Embryonic facial prominence (tissue), 1 donor: ENCODE measurements at regions not wholly inside any gene's neighbourhood (a gene's known extent, or its start where the extent isn't known, plus 50 kb on each side); places are given as distances from the start of the nearest gene placed in this dataset.
"Not testable (repeated sequence)": the region's sequence is repeated elsewhere in the genome, so short reads cannot be mapped to it uniquely, and the experiment has no call there.

ENCODE experiments used
- DNase-seq: peaks from one replicate; pipeline ENCODE4 v3.0.0-alpha.2; 2016; ENCODE audit errors: extremely low spot score

DNA sequence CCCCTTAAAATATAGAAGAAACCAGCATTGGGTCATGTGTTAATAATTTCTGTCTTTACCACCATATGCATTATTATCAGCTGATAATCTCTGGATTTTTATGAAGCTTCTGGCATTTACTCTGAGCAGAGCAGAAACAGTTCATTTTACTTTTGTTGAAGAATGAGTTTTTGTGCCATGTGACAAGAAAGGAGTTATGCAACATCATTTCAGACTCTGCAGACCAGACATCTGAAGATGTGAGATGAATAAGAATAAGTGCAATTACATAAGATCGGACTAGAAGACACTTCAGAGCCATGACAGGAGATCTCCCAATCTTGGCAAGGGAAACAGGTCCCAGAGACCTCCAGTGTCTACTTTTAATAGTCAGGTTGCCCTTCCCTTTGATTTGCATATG lies 869.4 kb upstream of the VRK2 start:
- no peak for DNase-seq

DNA sequence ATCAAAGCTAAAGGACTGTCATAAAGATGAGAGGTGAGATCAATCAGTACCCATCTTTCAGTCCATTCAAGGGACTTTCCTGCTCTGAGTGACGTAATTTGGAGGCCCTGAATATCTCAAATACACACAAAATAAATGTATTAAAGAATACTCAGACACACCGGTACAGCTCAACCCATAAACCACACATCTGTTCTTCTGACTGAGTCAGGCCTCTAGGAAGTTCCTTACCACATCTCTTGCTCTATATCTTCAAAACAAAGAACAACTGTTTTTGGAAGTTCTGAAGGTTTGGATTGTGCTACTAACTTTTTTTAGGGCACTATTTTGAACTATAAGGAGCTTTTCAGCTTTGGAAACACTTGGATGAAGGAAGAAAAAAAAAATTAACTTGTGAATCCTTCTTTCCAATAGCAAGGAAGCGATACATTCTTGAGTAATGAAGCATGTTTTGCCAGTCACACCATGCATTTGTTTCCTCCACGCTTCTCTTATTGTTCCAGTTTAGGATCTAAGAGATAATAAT lies 866.5 kb upstream of the VRK2 start:
- no peak for DNase-seq

DNA sequence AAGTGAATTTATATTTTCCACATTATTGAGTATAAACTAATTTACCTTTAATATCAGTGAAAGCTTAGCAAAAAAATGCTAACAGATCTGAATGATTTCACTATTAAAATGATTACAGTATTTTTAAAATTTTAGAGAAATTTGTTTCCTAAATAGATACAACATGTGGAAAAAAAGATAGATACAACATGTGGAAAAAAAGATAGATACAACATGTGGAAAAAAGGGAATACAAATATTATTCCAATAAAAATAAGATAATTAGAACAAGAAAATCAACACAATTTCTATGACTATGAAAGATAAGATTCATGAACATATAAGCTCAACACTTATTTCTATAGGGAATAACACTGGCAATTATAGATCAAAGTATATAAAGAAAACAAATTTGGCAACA lies 865.9 kb upstream of the VRK2 start:
- DNase-seq, result no peak

DNA sequence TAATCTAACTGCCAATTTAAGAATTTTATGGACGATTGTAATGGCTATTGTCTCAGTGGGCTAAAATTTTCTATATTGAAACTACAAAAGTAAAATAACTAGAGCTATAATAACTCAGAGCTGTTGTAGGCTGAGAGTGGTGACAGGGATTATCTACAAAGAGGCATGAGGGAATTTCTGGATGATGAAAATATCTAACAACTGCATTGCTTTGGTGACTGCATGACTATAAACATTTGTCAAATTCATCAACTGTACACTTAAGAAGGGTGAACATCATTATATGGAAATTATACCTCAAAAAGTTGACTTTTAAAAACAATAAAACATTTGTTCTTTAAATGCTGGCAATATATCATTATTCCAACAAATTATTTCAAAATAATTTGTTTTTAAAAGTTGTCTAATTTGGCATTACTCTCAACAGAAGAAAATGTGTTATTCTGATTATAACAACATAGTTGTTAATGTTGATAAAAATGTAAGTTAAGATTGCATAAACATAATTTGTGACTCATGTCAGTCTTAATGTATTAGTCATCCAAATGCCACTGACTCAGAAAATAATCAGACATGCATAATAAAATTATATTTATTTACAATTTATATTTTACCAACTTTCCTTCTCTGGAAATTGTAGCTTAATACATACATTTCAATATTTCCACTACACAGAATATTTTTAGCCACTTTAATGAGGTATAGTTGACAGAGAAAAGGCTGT lies 865.1 kb upstream of the VRK2 start:
- DNase-seq, result no peak

DNA sequence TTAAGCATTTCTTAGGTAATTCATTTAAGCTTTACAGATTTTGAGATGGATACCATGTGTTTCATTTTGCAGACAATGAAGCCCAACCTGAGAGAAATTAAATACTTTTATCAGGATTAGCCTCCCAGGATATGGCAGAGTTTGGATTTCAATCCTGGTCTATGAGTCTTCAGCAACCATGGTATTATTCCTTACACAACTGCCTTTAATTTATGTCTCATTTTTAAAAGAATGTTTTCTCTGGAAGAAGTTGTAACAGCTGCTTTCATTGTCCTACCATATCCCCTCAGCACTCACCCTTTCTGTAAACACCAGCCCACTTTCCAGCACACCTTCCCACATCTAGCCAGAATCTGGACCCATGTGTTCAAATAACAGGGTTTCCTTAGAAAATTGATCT lies 863.7 kb upstream of the VRK2 start:
- DNase-seq, result no peak

DNA sequence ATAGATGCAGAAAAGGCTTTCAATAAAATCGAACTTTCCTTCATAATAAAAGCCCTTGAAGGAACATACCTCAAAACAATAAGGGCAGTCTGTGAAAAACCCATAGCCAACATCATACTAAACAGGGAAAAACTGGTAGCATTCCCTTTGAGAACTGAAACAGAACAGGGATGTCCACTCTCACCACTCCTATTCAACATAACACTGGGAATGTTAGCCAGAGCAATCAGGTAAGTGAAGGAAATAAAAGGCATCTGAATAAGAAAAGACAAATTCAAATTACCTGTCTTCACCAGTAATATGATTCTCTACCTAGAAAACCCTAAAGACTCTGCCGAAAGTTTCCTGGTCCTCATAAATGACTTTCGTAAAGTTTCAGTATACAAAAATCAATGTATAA lies 861.0 kb upstream of the VRK2 start:
- no peak for DNase-seq

DNA sequence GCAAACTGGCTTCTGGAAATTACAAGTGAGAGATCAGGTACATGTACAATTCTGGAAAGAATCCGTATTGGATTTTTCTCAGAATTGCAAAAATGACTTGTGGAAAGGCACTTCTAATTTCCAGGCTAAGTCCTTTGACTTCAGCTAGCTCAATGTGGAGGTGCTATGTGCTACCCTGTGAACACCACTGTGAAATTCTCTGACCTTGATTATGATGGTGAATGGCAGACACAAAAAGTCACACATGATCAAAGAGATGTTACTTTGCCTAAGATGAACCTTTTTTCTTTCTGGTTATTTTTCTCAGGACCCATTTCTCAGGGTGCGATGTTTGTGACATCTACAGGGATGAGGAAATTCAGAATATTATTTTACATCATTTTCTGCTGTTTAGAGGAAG lies 856.6 kb upstream of the VRK2 start:
- DNase-seq, result no peak

DNA sequence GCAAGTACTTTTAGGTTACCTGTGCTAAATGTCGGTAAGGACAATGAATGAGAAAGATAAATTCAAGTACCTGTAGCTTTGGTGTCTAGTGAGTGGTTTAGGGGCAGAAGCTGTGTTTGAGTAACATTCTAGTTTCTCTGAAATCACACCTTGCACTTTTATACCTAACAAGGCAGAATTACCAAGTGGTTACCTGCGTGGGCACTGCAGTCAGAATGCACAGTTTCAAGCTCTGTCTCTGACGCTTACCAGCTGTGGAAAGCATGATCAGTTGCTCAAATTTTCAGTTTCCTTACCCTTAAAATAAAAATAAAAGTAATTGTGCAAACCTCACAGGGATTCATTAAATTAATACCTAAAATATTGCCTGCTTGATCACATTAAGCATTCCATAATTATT lies 846.9 kb upstream of the VRK2 start:
- DNase-seq, result no peak

DNA sequence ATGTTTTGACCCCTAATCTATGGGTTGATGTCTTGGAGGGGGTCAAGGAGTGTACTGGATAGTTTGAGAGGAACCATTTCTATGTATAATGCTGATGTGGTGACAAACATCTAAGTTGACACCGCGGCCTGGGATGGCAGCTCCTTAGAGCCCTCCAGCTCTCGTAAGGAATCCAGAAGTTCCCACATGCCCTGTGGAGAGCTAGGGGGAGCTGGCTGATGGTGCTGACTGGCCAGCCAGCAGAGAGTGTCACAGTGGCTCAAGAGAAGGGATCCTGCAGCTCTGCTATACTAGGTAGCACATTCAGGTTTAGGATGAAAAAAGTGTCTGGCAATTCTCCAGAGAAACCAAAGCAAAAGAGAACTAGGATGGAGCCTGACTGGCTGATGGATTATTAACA lies 842.2 kb upstream of the VRK2 start:
- DNase-seq, result no peak

DNA sequence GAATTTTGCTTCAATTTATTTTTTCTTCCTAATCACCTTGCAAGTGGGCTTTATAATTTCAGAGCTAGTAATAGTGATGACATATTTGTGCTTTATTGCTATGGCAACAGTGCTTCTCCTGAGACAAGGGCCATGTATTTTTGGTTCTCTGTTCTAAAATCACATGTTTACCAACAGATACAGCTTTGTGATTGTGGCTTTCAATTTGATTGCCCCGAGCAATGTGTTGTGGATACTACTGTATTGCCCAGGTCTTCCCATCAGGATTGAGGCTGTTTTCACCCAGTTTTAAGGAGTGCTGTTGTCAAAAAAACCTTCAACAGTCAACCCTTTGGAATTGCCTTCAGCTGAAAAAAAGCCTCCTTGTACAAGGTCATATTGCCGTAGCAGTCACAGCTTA lies 841.4 kb upstream of the VRK2 start:
- no peak for DNase-seq

DNA sequence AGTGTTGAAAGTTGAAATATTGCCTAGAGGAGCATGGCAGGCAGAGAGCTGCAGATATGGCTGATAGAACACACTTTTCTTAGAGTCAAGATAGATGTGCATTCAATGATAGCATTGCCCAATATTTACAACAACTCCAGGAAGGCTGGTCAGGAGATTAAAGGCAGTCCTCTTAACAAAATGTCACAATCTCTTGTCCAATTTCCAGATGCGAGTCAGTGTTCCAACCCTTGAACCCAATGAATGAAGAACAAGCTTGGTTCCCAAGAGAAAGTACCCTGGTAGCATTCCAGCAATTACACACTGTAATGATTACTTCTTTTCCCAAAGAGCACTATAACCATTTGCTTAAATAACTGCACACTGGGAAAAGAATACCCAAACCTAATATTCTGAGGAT lies 839.4 kb upstream of the VRK2 start:
- no peak for DNase-seq

DNA sequence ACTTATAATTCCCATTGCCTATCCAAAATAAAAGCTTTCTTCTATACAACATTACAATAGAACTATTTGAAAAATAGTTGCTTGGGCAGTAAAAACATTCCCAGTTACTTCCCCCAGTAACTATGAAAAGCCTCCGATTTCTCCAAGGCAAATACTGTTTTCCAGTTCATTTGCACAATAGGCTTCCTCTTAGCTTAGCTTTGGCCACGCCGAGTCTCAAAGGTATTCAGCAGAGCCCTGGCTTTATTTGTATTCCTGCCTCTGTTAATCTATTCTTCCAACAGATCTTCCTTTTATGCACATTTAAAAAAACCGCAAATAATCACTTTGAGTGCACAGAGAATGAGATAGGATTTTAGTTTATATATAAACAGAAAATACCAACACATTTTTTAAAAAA lies 836.8 kb upstream of the VRK2 start:
- no peak for DNase-seq

DNA sequence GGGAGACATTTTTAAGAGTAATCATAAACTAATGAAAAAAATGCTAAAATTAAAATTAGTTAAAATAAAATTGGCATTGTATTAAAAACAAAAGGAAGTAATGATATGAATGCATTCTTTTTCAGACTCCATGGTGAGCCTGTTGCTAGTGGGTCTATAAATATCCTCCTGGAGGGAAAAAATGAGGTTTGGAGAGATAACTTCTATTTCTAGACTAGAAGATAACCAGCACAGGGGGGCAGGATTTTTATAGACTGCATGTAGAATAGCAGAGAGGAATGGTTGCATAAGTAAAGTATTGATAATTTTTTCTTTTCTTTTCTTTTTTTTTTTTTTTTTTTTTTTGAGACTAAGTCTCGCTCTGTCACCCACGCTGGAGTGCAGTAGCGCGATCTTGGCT lies 835.8 kb upstream of the VRK2 start:
- DNase-seq, result no peak

DNA sequence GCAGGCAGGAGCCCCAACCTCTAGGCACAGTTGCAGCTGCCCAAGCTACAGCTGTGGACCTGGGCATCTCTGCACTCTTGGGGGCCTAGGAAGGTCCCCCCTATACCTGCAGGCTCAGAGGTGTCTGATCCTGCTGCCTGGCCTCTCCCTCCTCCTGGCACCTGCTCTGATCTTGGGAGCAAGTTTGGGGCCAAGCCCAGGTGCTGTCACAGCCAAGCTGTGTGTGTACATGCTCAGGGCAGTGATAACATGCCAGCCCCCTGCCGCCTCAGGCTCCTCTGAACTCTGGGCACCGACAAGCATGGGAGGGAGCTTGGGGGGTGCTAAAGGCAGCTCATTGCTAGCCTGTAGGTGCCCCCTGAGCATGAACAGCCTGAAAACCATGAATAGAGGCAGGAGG lies 829.6 kb upstream of the VRK2 start:
- no peak for DNase-seq

DNA sequence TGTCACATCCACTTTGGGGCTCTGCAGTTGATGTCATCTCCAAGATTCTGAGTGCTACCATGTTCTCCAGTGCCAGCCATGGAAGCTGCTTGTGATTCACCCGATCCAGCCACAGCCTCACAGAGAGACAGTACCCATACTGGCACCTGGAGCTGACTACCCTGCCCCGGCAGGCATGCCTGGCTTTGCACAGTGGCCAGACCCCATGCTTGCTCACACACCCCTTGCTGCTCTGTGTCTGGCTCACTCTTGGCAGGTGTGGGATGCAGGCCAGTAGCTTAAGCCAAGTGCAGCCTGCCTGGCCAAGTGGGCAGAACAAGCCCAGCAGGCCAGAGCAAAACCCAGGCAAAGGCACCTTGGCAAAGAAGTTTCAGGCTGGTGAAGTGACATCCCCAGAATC lies 828.4 kb upstream of the VRK2 start:
- DNase-seq, result no peak

DNA sequence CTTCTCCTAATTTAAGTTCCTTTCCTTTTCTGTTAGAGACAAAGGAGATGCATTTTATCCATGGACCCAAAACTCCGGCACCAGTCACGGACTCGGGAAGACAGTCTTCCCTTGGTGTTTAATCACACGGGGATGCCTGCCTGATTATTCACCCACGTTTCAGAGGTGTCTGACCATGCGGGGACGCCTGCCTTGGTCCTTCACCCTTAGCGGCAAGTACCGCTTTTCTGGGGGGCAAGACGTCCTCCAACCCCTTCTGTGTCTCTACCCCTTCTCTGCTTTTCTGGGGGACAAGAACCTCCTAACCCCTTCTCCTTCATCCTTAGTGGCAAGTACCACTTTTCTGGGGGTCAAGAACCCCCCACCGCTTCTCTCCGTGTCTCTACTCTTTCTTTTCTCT lies 816.9 kb upstream of the VRK2 start:
- not testable (repeated sequence) for DNase-seq

DNA sequence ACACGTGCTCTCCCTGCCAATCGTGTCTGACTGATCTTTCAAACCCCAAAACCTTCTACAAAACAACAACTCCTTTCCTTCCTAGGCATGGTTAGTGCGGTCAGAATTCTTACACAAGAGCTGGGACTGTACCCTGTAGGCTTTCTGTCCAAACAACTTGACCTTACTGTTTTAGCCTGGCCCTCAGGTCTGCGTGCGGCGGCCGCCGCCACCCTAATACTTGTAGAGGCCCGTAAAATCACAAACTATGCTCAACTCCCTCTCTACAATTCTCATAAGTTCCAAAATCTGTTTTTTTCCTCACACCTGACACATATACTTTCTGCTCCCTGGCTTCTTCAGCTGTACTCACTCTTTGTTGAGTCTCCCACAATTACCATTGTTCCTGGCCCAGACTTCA lies 814.3 kb upstream of the VRK2 start:
- DNase-seq, result not testable (repeated sequence)

DNA sequence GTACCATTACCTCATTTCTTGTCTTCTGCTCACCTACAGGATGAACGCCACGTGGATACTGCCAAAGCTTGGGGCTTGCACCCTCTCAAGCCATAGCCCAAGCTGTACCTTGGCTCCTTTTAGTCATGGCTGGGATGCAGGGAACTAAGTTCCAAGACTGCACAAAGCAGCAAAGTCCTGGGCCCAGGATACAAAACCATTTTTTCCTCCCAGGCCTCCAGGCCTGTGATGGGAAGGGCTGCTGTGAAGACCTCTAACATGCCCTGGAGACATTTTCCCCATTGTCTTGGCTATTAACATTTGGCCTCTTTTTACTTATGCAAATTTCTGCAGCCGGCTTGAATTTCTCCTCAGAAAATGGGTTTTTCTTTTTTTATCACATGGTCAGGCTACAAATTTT lies 795.1 kb upstream of the VRK2 start:
- not testable (repeated sequence) for DNase-seq

DNA sequence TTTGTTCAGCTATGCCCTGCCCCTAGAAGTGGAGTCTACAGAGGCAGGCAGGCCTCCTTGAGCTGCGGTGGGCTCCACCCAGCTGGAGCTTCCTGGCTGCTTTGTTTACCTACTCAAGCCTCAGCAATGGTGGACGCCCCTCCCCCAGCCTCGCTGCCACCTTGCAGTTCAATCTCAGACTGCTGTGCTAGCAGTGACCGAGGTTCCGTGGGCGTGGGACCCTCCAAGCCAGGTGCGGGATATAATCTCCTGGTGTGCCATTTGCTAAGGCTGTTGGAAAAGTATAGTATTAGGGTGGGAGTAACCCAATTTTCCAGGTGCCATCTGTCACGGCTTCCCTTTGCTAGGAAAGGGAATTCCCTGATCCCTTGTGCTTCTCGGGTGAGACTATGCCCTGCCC lies 770.2 kb upstream of the VRK2 start:
- DNase-seq, result not testable (repeated sequence)

DNA sequence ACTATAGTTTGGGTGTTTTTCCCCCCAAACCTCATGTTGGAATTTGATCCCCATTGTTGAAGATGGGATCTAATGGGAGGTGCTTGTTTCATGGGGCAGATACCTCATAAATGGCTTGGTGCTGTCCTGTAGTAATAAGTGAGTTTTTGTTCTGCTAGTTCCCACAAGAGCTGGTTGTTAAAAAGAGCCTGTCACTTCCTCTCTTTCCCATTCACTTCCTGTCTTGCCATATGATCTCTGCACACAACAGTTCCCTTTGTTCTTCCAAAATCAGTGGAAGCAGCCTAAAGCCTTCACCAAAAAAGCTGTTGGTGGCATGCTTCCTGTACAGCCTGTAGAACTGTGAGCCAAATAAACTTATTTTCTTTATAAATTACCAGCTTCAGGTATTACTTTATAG lies 768.2 kb upstream of the VRK2 start:
- DNase-seq, result no peak

DNA sequence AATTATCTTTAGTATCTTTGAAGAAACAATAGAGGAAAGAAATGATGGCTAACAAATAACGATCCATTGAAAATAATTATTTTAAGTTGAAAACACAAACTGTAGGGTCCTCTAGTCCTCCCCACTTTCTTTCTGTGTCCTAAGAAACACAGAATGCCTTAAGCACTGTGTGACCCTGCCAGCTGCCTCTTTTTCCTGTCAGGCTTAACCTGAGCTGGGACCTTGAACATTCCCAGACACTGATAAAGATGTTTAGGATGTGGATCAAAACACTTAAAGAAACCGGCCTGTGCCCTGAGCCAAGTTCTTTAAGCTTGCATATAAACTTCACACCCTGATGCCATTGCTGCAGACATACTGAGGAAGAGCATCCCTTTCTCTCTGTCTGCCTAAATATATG lies 755.4 kb upstream of the VRK2 start:
- DNase-seq, result no peak

DNA sequence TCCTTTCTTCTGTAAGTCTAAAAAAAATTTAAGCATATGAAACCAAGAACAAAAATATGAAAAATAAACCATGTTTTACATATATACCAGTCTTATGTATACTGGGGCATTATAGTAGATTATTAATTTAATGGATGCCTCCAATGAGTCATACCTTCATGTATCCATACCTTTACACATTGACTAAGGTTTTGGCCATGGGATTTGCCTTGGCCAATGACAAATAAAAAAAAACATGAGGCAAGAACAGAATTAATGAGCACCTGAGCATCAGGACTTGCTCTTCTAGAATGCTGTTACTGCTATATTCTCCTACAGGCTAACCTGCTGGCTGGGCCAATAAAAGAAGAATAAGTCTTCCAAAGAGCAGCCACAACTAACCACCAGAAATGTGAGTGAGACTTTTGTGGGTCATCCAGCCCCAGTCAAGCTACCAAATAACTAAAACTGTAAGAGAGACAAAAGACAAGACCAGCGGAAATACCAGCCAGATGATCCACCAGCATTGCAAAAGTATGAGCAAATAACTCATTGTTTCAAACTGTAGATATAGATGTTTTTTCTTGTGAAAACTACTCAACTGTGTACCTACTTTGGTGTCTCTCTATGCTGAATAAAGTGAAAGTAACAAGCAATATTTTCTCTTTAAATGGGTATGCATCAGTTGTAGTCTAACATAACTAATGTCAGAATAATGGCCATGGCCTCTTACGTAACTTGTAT lies 749.6 kb upstream of the VRK2 start:
- no peak for DNase-seq

DNA sequence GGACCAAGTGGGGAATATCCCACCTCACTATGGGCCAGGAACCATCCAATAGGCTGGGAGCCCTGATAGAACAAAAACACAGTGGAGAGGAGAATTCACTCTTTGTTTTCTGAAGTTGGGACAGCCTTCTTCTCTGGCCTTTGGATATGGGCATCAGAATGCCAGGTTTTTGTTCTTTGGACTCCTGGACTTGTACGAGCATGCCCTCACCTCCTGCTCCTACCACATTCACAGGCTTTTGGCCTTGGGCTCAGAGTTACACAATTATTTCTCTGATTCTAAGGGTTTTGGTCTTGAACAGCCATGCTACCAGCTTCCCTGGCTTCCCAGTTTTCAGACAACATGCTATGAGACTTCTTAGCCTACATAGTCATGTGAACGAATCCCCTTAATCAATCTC lies 732.9 kb upstream of the VRK2 start:
- no peak for DNase-seq

DNA sequence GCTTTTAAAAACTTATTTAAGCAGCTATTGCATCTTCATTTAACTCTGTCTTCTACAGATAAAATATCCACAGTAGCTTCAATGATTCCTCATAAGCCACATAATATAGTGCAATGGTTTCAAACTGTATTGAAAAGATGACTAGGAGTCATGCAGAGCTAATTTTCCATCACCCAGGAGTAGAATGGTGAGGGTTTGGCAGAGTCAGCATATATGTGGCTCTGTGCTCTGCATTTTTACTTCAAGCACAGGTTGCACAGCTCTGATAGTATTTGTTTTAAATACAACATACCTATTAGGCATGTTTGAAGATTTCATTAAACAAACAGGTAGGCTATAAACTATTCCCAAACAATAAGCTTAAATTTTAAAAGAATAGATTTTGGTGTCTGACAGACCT lies 731.9 kb upstream of the VRK2 start:
- no peak for DNase-seq
